GM12878 (cell line): ENCODE measurements at regions not wholly inside any gene's neighbourhood (a gene's known extent, or its start where the extent isn't known, plus 50 kb on each side); places are given as distances from the start of the nearest gene placed in this dataset.

ENCODE experiments used
- ATAC-seq: fragments of 200-7000 bp; cut with Tn5 transposase; 3 replicates; pipeline ENCODE4 v1.9.1; 2020; ENCODE audit warnings: mild to moderate bottlenecking, moderate library complexity
- BruUV-seq: library from RNA; stranded (reverse); fragments of 400-500 nt; replicated peaks from 2 replicates; lab custom pipeline; 2021; lab: Mats Ljungman, UMichigan
- CTCF ChIA-PET: fragments of 300-600 bp; sonication (Branson Sonifier 250); formaldehyde crosslinking; extraction: SDS; loops from one replicate; lab custom pipeline; 2021; ENCODE audit warnings: inconsistent platforms; lab: Yijun Ruan, JAX
- POLR2A ChIA-PET: fragments of 350-600 bp; formaldehyde crosslinking; extraction: SDS; loops from one replicate; lab custom pipeline; 2021; ENCODE audit warnings: inconsistent platforms; lab: Charles Lee
- RAD21 ChIA-PET: fragments of 300-600 bp; sonication (Branson Sonifier 250); formaldehyde crosslinking; loops from one replicate; lab custom pipeline; 2023; ENCODE audit warnings: antibody characterized with exemption; ENCODE audit not compliant: unreplicated experiment; lab: Charles Lee
- SMC1A ChIA-PET: fragments of 300-600 bp; sonication (Branson Sonifier 250); formaldehyde crosslinking; loops from one replicate; lab custom pipeline; 2023; ENCODE audit not compliant: unreplicated experiment, uncharacterized antibody; lab: Charles Lee
- DNase-seq: peaks from one replicate; pipeline ENCODE4 v3.0.0-alpha.2; 2011; ENCODE audit warnings: low read depth, low spot score
- FAIRE-seq: peaks from 3 replicates; lab custom pipeline; 2011; peaks lifted over from hg19 to GRCh38; lab: Jason Lieb, UNC
- H2AFZ ChIP-seq: 2 replicates; pipeline ENCODE4 v1.6.0; 2011; ENCODE audit warnings: low read depth, low read length, control low read depth; ENCODE audit not compliant: control insufficient read depth
- H3K27ac ChIP-seq: 2 replicates; pipeline ENCODE4 v1.5.1; 2011; ENCODE audit warnings: control low read depth; ENCODE audit not compliant: control insufficient read depth, insufficient read depth
- H3K27me3 ChIP-seq, 2 experiments: replicated peaks in 1 of 2; 2 replicates each; pipeline versions ENCODE4 v1.6.0 to v1.6.1; 2011; ENCODE audit warnings: low read length in 1 of 2; ENCODE audit not compliant: control insufficient read depth in 2 of 2, insufficient read depth in 2 of 2
- H3K36me3 ChIP-seq, 2 experiments: 2 replicates each; pipeline ENCODE4 v1.5.1; 2011; ENCODE audit warnings: low read length in 1 of 2; ENCODE audit not compliant: control insufficient read depth in 2 of 2, insufficient read depth in 2 of 2
- H3K4me1 ChIP-seq: 2 replicates; pipeline ENCODE4 v1.6.1; 2011; ENCODE audit warnings: mild to moderate bottlenecking, low read length, moderate library complexity, mixed read lengths; ENCODE audit not compliant: control insufficient read depth, insufficient read depth
- H3K4me2 ChIP-seq: 2 replicates; pipeline ENCODE4 v1.6.0; 2011; ENCODE audit warnings: control low read depth; ENCODE audit not compliant: control insufficient read depth, insufficient read depth
- H3K4me3 ChIP-seq: fragments of 200-600 bp; sonication (generic); 2 replicates; pipeline ENCODE4 v1.5.1; 2016
- H3K79me2 ChIP-seq: 2 replicates; pipeline ENCODE4 v1.6.0; 2011; ENCODE audit warnings: low read length; ENCODE audit not compliant: control insufficient read depth, insufficient read depth
- H3K9ac ChIP-seq: 2 replicates; pipeline ENCODE4 v1.8.0; 2011; ENCODE audit warnings: low read length, control low read depth, mixed read lengths; ENCODE audit not compliant: control insufficient read depth, insufficient read depth
- H3K9me3 ChIP-seq: replicated peaks from 3 replicates; pipeline ENCODE4 v1.5.1; 2011; ENCODE audit warnings: mild to moderate bottlenecking, low read length; ENCODE audit not compliant: control insufficient read depth, insufficient read depth
- H4K20me1 ChIP-seq: 2 replicates; pipeline ENCODE4 v1.6.0; 2011; ENCODE audit not compliant: control insufficient read depth, insufficient read depth
- ASH2L ChIP-seq: fragments of 300-600, 200-600 bp; sonication (generic); IDR thresholded peaks from 2 replicates; pipeline ENCODE4 v1.6.1; 2017; ENCODE audit warnings: low read depth, mild to moderate bottlenecking, borderline replicate concordance
- CEBPB ChIP-seq, 2 experiments: fragments of 150-350 bp in 1 of 2; IDR thresholded peaks; 2 replicates each; pipeline ENCODE4 v1.6.1; 2012 to 2014; ENCODE audit warnings: low read depth in 2 of 2, low read length in 2 of 2, borderline replicate concordance in 1 of 2, inconsistent platforms in 1 of 2
- HDAC6 ChIP-seq: fragments of 200-600 bp; sonication (generic); IDR thresholded peaks from one replicate; pipeline ENCODE4 v1.8.0; 2017; ENCODE audit warnings: antibody characterized with exemption; ENCODE audit not compliant: unreplicated experiment
- KLF5 ChIP-seq: fragments of 450-650 bp; IDR thresholded peaks from 2 replicates; pipeline ENCODE4 v1.6.1; 2014; ENCODE audit warnings: mild to moderate bottlenecking; ENCODE audit not compliant: partially characterized antibody
- RELB ChIP-seq: fragments of 450-650 bp; IDR thresholded peaks from 2 replicates; pipeline ENCODE4 v1.6.1; 2017; ENCODE audit warnings: low read depth, mild to moderate bottlenecking, moderate library complexity
- SPI1 ChIP-seq: IDR thresholded peaks from 2 replicates; pipeline ENCODE4 v1.6.1; 2011; ENCODE audit warnings: low read depth, mild to moderate bottlenecking, low read length, moderate library complexity, borderline replicate concordance; ENCODE audit not compliant: insufficient read depth
- USF2 ChIP-seq: IDR thresholded peaks from 2 replicates; pipeline ENCODE4 v1.6.1; 2011; ENCODE audit warnings: low read depth, low read length, improper control_type of control experiment, borderline replicate concordance
- ZNF592 ChIP-seq: fragments of 450-650 bp; IDR thresholded peaks from 2 replicates; pipeline ENCODE4 v1.6.1; 2017; ENCODE audit warnings: mild to moderate bottlenecking, moderate library complexity
- ZNF622 ChIP-seq: fragments of 450-650 bp; IDR thresholded peaks from 2 replicates; pipeline ENCODE4 v1.6.1; 2017; ENCODE audit warnings: mild to moderate bottlenecking, inconsistent platforms
- WGBS: methylation state at CpG from one replicate; pipeline ENCODE4 v1.1.6; 2016; ENCODE audit warnings: low lambda C conversion rate; ENCODE audit not compliant: insufficient replicate concordance, insufficient coverage; ENCODE audit errors: missing lambda C conversion rate; 5-methylcytosine and 5-hydroxymethylcytosine counted together
- in situ Hi-C: fragments of 300-500 bp; cut with MboI; formaldehyde crosslinking; loops from 9 replicates; pipeline ENCODE4 v1.14.3; 2018; ENCODE audit warnings: mixed read lengths
- intact Hi-C: fragments of 100-400 bp; cut with micrococcal nuclease; formaldehyde crosslinking; loops from one replicate; pipeline ENCODE4 v1.14.2; 2022; ENCODE audit not compliant: unreplicated experiment

- TF ChIP-seq USF2 (no peak), CEBPB (IDR thresholded peaks at IDR 0.05; ENCODE audit: borderline replicate concordance in 1 of 2, low read depth in 2 of 2, low read length in 2 of 2) (no peak), ASH2L (no peak), HDAC6 (no peak), KLF5 (no peak), ZNF592 (no peak), ZNF622 (no peak), RELB (no peak), SPI1 (no peak)
- CTCF ChIA-PET = interaction anchor here (1.3 kb wide), 1 partner anchor 12 kb away, joined by 3 read pairs; no protein-coding TSS in a partner anchor
- no peaks in the 10 kb centered on the region for H3K79me2 ChIP-seq
Observed at GRCh38 chr4:147332091-147332490, 148.8 kb upstream of the EDNRA start.

More at GRCh38 chr4:147332091-147332490, 148.8 kb upstream of the EDNRA start:
- H3K9ac ChIP-seq = no peak overlapping the region
- H3K27me3 ChIP-seq = no peaks in the 10 kb centered on the region
- H3K4me1 ChIP-seq = no peaks in the 10 kb centered on the region
- ChIA-PET SMC1A (interaction anchor here (0.7 kb wide), 1 partner anchor 13 kb away, joined by 3 read pairs; no protein-coding TSS in a partner anchor), POLR2A (no interaction called here), RAD21 (no interaction called here)
- H3K9me3 ChIP-seq = no peaks in the 10 kb centered on the region
- DNase-seq (no peak), ATAC-seq (no peak), FAIRE-seq (no peak)
- BruUV-seq = no TSS peak
- WGBS = 47% methylated on average over 1 of the region's 1 CpG
- in situ Hi-C loops (no loop called here), intact Hi-C loops (no loop called here)
- H3K4me3 ChIP-seq = no peak overlapping the region
- H3K27ac ChIP-seq = no peak overlapping the region
- no peak overlapping the region for H3K4me2 ChIP-seq
- no peaks in the 10 kb centered on the region for H3K36me3 ChIP-seq
- H4K20me1 ChIP-seq = no peaks in the 10 kb centered on the region
- no peak overlapping the region for H2AFZ ChIP-seq
